ENCODE measurements at regions not wholly inside any gene's neighbourhood (a gene's known extent, or its start where the extent isn't known, plus 50 kb on each side); places are given as distances from the start of the nearest gene placed in this dataset.

GRCh38 chr4:17187003-17187402, 288.6 kb upstream of the LDB2 start:
- no peaks in the 10 kb centered on the region for H3K36me3 Mint-ChIP-seq (ENCODE audit: low read depth)
- Histone ChIP-seq H3K36me3 (ENCODE audit: insufficient read depth, low read length) (no peaks in the 10 kb centered on the region), H3K4me3 (ENCODE audit: low read length) (no peak overlapping the region), H3K27me3 (ENCODE audit: control insufficient read depth in 1 of 2, insufficient read depth in 2 of 2, low read length in 2 of 2) (no peaks in the 10 kb centered on the region), H3K9me3 (ENCODE audit: control insufficient read depth in 1 of 2, insufficient read depth in 1 of 2, low read length in 2 of 2) (peaks cover 0 to 3% of the 10 kb centered on the region in 2 experiments), H3K4me1 (ENCODE audit: insufficient read depth, low read length) (no peaks in the 10 kb centered on the region), H3K27ac (ENCODE audit: low read depth in 1 of 2, low read length in 2 of 2) (no peak overlapping the region)
- intact Hi-C loops (cut with DNase I, micrococcal nuclease) = no loop called here
- peaks cover 5% of the 10 kb centered on the region for H3K27me3 Mint-ChIP-seq
- POLR2A ChIA-PET = no interaction called here
- TF ChIP-seq, protein P1, sequence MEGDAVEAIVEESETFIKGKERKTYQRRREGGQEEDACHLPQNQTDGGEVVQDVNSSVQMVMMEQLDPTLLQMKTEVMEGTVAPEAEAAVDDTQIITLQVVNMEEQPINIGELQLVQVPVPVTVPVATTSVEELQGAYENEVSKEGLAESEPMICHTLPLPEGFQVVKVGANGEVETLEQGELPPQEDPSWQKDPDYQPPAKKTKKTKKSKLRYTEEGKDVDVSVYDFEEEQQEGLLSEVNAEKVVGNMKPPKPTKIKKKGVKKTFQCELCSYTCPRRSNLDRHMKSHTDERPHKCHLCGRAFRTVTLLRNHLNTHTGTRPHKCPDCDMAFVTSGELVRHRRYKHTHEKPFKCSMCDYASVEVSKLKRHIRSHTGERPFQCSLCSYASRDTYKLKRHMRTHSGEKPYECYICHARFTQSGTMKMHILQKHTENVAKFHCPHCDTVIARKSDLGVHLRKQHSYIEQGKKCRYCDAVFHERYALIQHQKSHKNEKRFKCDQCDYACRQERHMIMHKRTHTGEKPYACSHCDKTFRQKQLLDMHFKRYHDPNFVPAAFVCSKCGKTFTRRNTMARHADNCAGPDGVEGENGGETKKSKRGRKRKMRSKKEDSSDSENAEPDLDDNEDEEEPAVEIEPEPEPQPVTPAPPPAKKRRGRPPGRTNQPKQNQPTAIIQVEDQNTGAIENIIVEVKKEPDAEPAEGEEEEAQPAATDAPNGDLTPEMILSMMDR (IDR thresholded peaks at IDR 0.05) = no peak
- no peak for ATAC-seq (ENCODE audit: poor library complexity)
- no peaks in the 10 kb centered on the region for H3K9me3 Mint-ChIP-seq
- no peak overlapping the region for H3K4me3 Mint-ChIP-seq
- no peak overlapping the region for H3K27ac Mint-ChIP-seq
- no peaks in the 10 kb centered on the region for H3K4me1 Mint-ChIP-seq (ENCODE audit: low read depth)
- CTCF ChIA-PET = no interaction called here
- no peak for DNase-seq

DNA sequence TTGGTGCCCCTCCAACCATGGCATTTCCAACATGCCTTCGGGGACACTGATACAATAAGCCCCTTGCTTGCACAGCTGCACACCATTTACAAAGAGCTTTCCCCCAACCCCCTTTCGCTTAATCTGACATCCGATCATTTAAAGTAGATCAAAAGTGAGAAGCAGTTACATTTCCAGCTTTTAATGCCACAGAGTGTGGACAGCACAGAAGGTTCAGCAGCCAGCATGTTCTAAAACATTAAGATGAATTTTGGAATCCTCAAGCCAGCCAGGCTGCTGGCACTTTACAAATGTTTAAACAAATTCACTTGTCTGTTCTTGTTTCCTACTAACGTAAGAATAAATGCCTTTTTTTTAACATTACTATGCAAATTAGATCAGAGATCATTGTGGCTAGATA, 284.4 kb upstream of the LDB2 start:
- Histone ChIP-seq H3K27me3 (ENCODE audit: control insufficient read depth in 1 of 2, insufficient read depth in 2 of 2, low read length in 2 of 2) (no peaks in the 10 kb centered on the region), H3K4me3 (ENCODE audit: low read length) (no peak overlapping the region), H3K4me1 (ENCODE audit: insufficient read depth, low read length) (no peaks in the 10 kb centered on the region), H3K36me3 (ENCODE audit: insufficient read depth, low read length) (no peaks in the 10 kb centered on the region), H3K9me3 (ENCODE audit: control insufficient read depth in 1 of 2, insufficient read depth in 1 of 2, low read length in 2 of 2) (peaks cover 0 to 3% of the 10 kb centered on the region in 2 experiments), H3K27ac (ENCODE audit: low read depth in 1 of 2, low read length in 2 of 2) (no peak overlapping the region)
- intact Hi-C loops (cut with DNase I, micrococcal nuclease) = no loop called here
- ATAC-seq (ENCODE audit: poor library complexity) (no peak), DNase-seq (no peak)
- H3K4me3 Mint-ChIP-seq = no peak overlapping the region
- H3K27ac Mint-ChIP-seq = no peak overlapping the region
- no peaks in the 10 kb centered on the region for H3K36me3 Mint-ChIP-seq (ENCODE audit: low read depth)
- H3K4me1 Mint-ChIP-seq (ENCODE audit: low read depth) = no peaks in the 10 kb centered on the region
- TF ChIP-seq, protein P1 (IDR thresholded peaks at IDR 0.05) = no peak
- ChIA-PET CTCF (no interaction called here), POLR2A (no interaction called here)
- H3K9me3 Mint-ChIP-seq = no peaks in the 10 kb centered on the region
- peaks cover 5% of the 10 kb centered on the region for H3K27me3 Mint-ChIP-seq

GRCh38 chr4:17174751-17175150, 276.3 kb upstream of the LDB2 start:
- intact Hi-C loops (cut with DNase I, micrococcal nuclease) = no loop called here
- Mint-ChIP-seq H3K4me1 (ENCODE audit: low read depth) (no peaks in the 10 kb centered on the region), H3K4me3 (no peak overlapping the region), H3K27me3 (peaks cover 4% of the 10 kb centered on the region), H3K27ac (no peak overlapping the region), H3K36me3 (ENCODE audit: low read depth) (no peaks in the 10 kb centered on the region), H3K9me3 (no peaks in the 10 kb centered on the region)
- no peaks in the 10 kb centered on the region for H3K9me3 ChIP-seq (ENCODE audit: control insufficient read depth in 1 of 2, insufficient read depth in 1 of 2, low read length in 2 of 2)
- ATAC-seq (ENCODE audit: poor library complexity) = no peak
- no peak for DNase-seq
- TF ChIP-seq, protein P1 (IDR thresholded peaks at IDR 0.05) = no peak
- H3K36me3 ChIP-seq (ENCODE audit: insufficient read depth, low read length) = no peaks in the 10 kb centered on the region
- no peaks in the 10 kb centered on the region for H3K4me1 ChIP-seq (ENCODE audit: insufficient read depth, low read length)
- H3K27ac ChIP-seq (ENCODE audit: low read depth in 1 of 2, low read length in 2 of 2) = no peak overlapping the region
- ChIA-PET POLR2A (no interaction called here), CTCF (no interaction called here)
- no peaks in the 10 kb centered on the region for H3K27me3 ChIP-seq (ENCODE audit: control insufficient read depth in 1 of 2, insufficient read depth in 2 of 2, low read length in 2 of 2)
- no peak overlapping the region for H3K4me3 ChIP-seq (ENCODE audit: low read length)

All from CD4-positive, alpha-beta T cell (primary cell).